ENCODE measurements at regions not wholly inside any gene's neighbourhood (a gene's known extent, or its start where the extent isn't known, plus 50 kb on each side); places are given as distances from the start of the nearest gene placed in this dataset.

DNA sequence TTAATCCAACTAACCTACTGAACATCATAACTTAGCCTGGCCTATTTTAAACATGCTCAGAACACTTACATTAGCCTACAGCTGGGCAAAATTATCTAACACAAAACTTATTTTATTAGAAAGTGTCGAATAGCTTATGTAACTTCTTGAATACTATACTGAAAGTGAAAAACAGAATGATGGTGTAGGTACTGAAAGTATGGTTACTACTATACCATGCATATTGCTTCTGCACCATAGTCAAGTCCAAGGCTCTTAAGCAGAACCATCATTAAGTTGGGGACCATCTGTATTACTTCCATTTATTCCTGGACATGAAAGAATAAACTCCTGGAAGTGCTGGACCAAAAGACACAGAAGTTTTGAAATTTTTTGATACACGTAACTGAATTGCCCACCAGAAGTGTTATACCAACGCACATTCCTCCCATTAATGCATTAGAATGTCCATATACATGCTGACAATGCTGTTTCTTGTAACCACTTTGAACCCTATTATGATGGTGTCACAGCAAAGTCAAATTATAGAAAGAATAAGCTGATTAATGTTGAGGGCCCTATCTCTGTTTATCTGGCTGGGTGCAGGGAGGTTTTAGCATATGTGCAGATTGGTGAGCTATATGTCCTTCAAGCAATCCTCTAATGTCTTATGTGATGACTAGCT is 375.7 kb downstream of the ACTL7B start:
- no peak for DNase-seq

DNA sequence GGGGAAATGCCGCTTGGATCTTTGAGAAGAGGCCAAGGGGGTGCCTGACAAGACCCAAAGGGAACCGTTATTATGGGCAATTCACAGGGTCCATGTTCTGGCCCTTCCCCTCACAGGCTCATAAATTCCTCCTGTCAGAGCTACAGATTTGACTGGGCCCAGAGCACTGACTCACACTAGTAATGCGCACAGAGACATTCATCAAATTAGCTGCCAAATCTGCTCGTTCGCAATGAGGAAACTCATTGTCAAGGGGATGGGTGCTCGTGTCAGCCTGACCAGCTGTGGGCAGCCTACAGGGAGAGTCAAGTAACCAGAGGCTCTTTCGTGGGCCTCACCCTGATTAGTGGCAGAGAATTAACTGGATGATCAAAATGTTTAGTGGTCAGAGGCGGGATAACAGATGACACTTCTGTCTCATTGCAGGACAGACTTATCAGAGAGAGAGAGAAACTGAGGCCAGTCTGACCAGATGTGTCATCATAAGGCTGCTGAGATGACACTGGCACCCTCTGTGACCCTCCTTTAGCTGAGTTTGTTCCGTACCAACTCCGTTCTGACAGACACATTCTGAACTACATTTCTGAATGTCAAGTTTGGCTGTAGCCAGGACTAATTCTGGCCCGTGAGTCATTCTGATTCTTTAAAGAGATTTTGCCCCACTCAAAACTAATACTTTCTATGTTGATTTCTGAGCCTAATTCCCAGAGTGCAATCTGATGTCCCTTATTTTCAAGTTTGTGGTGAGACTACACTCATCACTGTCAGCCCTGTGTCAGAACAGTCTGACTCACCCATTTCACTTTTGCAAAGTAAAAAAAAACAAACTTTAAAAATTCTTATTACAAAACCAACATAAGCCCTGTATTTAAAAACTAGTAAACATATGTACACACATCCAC is 377.1 kb downstream of the ACTL7B start:
- DNase-seq: no peak

GRCh38 chr9:108477529-108478006 is 378.2 kb downstream of the ACTL7B start:
- DNase-seq: no peak

- no peak for DNase-seq
These were observed 379.2 kb downstream of the ACTL7B start for GRCh38 chr9:108476574-108476973.

GRCh38 chr9:108475813-108476212 is 380.0 kb downstream of the ACTL7B start:
- no peak for DNase-seq

- DNase-seq: no peak
These were observed 381.4 kb downstream of the ACTL7B start for GRCh38 chr9:108474356-108474755.

DNA sequence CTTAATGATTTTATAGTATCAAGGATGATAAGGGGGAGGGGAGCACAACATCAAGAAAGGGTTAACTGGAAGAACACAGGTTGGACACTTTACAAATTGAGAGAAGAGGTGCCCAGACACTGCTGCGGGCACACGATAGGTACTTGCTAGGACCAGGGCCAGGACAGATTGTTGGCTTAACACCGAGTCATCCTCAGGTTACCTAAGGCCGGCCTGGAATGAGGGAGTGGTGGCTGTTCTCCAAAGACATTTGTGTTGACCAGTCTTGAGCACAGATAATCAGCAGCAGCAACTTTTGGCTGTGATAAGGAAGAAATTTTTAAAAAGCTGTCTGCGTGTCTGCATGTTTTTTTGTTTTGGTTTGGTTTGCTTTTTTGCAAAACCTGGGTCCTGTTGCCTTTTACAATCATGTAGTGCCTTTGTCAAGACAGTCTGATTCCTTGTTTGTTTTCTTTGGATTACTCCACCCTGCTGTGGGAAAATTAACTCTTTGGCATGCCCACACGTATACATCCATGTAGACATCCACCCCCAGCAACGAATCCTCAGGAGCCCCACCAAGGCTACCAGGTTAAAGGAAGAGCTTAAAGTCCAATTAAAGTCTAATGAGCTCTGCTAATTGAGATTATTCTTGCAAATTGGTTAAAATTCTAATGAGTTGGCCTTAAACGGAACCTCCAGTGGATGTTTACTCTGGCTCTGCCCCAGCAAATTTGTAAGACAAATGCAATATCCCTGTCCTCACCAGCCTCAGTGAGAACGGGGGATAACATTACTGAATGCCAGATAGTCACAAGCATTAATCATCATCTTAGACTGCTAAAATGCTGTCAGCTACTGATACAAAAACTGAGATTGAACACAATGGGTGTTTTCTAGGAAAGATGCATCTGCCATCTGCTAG is 382.3 kb downstream of the ACTL7B start:
- no peak for DNase-seq

DNA sequence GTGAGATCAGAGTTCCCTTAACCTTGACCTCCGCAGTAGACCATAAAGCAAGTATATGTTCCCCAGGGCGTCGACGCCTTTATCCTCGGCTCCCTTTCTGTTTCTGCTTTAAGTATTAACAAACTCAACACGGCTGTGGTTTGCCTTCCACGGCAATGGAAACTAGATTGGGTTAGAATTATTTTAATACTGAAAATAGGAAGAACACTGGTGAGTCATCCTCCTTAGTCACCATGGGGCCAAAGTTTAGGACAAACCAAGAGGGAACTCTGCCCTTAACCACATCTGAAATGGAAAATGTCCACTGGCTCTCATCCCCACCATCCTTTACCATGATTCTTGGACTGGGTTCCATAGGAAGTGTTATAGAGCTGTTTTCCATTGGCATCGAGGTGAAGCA is 386.1 kb downstream of the ACTL7B start:
- DNase-seq: no peak

DNA sequence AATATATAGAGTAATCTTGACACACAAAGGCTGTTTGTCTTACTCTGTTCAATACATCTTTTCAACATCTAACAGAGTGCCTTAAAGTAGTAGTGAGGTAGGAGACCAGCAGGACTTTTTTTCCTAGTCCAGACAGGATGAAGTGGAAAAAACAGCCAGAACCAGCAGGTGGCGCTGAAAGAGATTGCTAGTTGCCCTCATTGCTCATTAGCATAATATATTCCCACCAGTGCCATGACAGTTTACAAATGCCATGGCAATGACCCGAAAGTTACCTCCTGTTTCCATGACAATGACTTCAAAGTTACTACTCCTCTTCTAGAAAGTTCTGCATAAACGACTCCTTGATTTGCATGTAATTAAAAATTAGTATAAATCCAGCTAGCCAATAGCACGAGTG is 387.4 kb downstream of the ACTL7B start:
- DNase-seq: no peak

GRCh38 chr9:108467653-108468324 is 388.0 kb downstream of the ACTL7B start:
- DNase-seq: no peak

DNA sequence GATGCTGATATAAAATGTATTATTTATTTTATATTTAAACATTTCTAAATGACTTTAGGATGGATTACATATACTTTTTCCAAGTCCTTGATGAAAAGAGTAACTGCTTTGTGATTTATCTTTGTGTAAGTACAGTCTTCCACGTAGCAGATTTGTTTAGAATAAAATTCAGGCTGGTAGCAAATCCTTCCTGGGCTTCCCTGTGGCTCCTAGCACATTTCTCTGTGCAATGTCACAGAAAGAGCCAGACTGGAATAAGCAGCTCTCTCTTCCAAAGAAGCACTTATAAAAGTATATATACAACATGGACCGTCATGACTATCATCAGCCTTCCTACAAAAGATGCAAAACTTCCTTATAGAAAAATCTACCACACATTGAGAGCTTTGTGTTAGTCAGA is 388.6 kb downstream of the ACTL7B start:
- DNase-seq: no peak

DNA sequence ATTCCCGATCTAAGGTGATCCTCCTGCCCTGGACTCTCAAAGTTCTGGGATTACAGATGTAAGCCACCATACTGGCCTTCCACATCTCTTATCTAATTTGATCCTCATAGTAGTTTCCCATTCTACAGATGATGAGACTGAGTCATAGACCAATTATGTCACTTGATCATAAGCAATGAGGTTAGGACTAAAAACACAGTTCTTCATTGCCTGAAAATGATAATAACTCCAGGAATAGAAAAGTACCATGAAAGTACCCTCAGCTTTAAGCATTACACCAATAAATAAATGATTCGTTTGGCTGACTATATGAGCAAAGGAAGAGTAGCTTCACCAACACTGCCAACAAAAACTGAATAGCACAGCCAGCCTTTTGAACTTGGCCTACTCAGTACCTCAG is 389.5 kb downstream of the ACTL7B start:
- DNase-seq: no peak

- no peak for DNase-seq
These were observed 391.7 kb downstream of the ACTL7B start for GRCh38 chr9:108463932-108464606.

DNA sequence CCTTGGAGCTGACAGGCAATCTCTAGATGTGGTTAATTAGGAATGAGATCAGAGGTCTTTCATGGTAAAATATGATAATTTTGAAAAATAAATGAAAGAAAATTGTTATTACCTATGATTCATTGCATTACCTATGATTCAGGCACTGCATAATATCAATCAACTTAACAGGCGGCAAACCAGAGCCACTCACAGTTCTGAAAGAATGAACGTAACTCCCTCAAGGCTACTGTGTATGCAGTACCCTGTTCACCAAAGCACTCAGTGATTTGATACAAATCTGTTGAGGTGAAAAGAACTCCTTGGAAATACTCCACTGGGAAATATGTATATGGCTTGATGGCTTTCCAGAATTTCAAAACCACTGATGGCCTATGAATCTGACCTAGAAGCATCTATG is 398.9 kb downstream of the ACTL7B start:
- no peak for DNase-seq

DNA sequence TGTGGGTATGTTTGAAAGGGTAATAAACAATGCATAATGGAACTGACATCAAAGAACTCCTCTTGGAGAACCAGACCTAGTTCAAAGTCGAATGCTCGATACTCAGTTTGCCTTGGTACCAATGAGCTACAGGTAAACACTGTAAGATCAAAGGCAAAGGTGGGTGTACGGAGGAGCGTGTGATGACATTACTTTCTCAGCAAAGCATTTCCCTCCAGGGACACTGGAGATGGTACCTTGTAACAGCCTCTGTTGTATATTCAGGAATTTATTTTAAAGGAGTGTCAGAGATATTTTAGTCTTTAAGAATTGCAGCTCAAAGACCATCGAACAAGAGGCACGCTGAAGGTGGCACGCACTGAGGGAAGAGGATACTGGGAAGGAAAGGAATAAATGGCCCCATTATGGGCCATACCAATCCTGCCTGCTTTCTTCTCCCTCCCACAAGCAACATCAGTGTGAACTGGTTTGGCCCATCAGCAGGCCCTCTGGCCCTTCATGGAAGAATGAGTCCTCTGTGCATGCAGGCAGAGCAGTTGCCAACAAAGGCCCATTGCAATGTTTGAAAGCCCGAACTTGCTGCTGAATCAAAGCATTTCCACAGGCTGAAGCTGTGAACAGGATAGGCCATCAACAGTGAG is 410.2 kb downstream of the ACTL7B start:
- DNase-seq: no peak

GRCh38 chr9:108444400-108445358 is 411.1 kb downstream of the ACTL7B start:
- no peak for DNase-seq

DNA sequence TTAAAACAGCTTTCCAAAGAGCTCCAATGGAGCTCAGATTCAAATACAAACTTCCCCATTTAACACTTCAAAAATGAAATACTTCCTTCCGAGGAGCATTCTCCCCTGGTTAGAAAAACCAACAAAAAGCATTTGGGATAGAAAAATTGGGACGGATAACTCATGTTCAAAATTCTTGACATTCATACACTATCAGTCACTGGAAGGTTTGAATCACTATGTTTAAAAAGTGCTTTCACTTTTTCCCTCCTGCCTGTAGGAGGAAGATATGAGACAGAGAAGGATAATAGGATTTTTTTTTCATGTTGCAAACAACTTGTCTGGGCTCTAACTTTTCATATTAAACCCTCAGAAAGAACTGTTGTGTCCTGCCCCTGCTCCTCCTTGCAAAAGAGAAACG is 412.0 kb downstream of the ACTL7B start:
- no peak for DNase-seq

DNA sequence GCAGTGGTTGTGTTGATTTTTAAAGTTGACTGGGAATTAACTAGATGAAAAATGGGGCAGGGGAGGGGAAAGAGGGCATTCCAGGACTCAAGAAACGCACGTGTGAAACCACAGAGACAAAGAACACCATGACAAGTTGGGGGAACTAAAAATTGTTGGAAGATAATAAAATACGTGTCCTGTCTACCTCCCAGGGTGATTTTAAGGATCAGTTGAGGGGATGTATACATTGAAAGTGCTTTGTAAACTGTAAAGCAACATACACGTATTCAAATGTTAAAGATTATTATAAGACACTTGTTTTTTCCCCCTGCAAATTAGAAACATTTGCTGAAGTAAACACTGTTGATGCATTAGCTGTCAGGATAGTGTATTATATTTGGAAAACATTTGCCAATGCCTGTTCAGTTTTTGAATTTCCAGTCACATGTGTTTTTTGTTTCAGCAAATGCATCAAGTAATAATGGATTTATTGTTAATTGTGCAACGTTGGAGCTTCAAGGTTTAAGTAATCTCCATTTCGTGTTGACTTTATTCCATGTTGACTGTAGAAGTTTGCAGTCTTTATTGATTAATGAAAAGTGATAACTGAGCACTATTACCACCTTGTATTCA is 412.7 kb downstream of the ACTL7B start:
- no peak for DNase-seq

DNA sequence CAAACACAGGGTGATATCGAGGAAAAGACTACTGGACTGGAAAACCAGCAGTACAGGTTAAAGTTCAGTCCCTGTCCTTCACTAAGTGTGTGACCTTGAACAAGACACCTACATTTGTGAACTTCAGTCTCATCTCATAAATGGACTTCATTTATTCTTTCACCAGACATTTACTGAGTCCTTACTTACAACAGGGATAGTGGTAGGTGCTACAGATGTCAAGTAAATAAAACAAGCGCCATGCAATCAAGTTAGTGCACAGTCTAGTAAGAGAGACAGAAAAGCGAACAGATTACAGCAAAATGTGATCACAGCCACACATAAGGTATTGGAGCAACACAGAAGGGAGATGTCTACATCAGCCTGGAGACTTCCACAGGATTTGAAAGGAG is 413.2 kb downstream of the ACTL7B start:
- DNase-seq: no peak

GRCh38 chr9:108441726-108442125 is 414.1 kb downstream of the ACTL7B start:
- DNase-seq: no peak

All from NCI-H526 treated with DMSO at 0.1 percent for 48 hours (cell line).